UCSD-AML1 (cell line): ENCODE measurements at regions not wholly inside any gene's neighbourhood (a gene's known extent, or its start where the extent isn't known, plus 50 kb on each side); places are given as distances from the start of the nearest gene placed in this dataset.
"Not testable (repeated sequence)": the region's sequence is repeated elsewhere in the genome, so short reads cannot be mapped to it uniquely, and the experiment has no call there.

Experiments used
- DNase-seq: peaks from one replicate; lab custom pipeline; 2025; ENCODE audit not compliant: unreplicated experiment; lab: John Stamatoyannopoulos, UW

DNA sequence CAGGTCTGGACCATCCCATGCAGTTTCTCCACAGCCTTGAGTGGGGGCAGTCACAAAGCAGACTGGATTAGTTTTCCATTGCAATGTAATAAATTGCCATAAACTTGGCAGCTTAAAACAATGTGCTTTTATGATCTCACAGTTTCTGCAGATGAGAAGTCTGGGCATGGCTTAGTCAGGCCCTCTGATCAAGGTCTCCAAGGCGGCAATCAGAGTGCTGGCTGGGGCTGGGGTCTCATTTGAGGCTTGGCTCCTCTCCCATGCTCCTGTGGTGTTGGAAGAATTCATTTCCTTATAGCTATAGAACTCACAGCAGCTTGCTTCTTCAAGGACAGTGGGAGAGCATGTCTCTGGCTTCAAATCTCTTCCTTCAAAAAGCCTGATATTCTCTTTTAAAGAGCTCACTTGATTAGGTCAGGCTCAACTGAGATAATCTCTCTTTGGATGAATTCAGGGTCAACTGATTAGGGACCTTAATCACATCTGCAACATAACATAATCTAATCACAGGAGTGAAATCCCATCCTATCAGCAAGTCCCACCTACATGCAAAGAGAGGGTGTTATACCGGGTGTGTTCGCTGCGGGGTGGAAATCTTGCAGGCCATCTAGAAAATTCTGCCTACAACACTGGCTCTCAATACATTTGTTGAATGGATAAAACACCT lies 77.4 kb upstream of the SULF2 start:
- DNase-seq: no peak

GRCh38 chr20:47861116-47861515 lies 75.8 kb upstream of the SULF2 start:
- DNase-seq: no peak

DNA sequence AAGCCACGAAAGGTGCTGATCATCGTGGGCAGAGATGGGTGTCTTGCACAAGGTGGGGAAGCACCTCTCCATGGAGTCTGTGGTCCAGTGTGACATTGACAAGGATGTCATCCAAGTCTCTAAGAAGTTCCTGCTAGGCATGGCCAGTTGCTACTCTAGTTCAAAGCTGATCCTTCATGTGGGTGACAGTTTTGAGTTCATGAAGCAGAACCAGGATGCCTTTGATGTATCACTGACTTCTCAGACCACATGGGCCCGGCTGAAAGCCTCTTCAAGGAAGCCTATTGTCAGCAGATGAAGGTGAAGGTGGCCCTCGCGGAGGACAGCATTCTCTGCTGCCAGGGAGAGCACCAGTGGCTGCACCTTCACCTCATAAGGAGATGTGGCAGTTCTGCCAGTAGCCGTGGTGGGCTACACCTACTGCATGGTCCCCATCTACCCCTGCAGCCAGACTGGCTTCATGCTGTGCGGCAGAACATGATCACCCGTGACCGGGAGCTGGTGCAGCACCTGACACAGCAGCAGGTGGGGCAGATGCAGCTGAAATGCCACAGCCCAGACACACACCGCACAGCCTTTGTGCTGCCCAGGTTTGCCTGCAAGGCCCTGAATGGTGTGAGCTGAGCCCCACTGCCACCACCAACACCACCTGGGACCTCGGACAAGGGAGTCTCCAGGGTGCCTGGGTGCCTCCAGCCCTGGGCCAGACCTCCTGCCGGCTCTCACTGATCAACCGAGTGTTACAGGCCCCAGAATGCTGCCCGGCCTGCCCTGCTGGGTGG lies 75.0 kb upstream of the SULF2 start:
- no peak for DNase-seq

DNA sequence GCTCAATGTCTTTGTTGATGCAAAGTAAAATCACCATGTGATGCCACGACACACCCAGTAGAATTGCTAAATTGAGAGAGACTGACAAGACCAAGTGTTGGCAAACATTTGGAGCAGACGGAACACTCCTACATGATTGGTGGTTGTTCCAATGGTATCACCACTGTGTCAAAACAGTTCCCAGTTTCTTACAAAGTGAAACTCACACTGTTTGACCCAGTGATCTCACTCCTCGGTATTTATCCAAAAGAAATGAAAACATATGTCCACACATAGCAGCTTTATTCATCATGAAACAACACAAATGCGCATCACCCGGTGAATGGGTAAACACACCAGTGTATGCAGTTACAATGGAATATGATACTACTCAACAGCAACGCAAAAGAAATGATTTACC lies 74.0 kb upstream of the SULF2 start:
- DNase-seq: no peak

GRCh38 chr20:47857569-47858464 lies 72.5 kb upstream of the SULF2 start:
- DNase-seq: no peak

- DNase-seq: no peak
These were observed 71.9 kb upstream of the SULF2 start for GRCh38 chr20:47857187-47857568.

DNA sequence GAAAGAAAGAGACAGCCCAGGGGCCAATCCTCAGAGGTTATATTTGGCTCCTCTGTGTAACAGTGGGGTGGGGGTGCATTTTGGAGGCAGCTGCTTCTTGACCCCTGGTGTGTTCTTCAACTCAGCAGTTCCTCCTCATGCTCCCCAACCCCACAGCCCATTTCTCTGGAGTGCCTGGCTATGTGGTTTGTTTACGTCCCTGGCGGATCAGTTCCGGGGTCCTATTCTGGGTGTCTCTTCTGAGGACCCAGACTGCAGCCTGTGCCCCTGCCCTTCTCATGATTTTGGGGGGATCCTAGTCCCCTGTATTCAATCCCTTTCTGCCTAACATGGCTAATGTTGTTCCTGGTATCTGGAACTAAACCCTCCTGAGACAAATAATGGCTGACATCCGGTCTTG lies 70.5 kb upstream of the SULF2 start:
- no peak for DNase-seq

GRCh38 chr20:47854687-47855212 lies 69.5 kb upstream of the SULF2 start:
- peak; percentile 39 for DNase-seq

DNA sequence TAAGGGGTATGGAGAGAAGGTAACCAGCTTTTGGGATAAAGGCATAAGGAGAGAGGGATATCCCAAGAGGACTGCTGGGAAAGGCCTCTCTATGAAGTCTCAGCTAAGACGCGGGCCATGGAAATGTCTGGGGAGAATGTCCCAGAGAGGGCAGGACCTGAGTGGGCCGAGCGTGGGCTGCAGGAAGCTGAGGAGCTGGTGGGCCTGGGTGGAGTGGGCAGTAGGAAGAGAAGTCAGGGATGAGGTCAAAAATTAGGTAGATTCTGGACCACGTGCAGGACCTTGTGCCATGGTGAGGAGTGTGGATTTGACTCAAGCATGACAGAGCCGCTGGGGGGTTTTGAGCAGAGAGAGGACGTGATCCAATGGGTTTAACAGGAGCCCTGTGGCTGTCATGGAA lies 66.5 kb upstream of the SULF2 start:
- DNase-seq: no peak

DNA sequence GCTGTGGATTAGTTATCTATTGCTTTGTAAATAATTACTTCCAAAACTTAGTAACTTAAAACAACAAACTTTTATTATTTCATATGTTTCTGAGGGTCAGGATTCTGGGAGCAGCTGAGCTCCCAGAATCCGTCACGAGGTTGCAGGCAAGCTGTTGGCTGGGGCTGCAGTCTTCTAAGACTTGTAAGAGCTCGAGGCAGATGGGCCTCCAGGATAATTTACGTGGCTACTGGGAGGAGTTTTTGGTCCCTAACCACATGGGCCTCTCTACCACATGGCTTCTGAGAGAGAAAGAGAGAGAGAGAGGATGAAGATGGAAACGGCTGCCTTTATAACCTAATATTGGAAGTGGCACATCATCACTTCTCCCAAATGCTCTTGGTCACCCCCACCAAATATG lies 64.9 kb upstream of the SULF2 start:
- DNase-seq: no peak

DNA sequence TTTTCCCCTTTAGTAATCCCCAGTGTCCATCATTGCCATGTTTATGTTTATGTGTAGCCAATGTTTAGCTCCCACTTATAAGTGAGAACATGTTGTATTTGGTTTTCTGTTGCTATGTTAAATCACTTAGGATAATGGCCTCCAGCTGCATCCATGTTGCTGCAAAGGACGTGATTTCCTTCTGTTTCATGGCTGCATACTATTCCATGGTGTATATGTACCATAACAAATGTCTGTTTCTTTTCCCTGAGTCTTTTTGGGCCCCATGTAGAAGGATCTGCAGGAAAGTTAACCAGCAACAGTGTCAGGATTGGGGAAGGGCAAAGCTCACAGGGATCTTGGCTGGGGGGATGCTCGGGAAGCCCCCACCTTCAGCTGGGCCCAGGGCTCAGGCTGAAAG lies 64.3 kb upstream of the SULF2 start:
- no peak for DNase-seq

DNA sequence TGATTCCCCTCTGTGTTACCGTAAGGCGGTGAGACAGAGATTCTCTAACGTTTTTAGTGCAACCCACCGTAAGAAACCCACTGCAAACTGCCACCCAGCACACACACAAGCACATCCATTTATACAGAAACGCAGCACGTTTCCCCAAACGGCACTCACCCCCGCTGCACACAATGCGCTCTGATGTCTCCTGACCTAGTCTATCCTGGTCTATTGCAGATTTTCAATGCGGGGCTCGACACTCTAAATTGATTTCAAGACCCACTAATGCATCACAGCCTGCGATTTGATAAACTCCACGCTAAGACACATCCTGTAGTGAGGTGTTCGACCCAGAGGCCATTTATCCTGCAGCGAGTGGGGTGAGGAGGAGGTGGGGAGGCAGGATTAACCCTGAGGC lies 63.7 kb upstream of the SULF2 start:
- DNase-seq: no peak

GRCh38 chr20:47848534-47848933 lies 63.3 kb upstream of the SULF2 start:
- not testable (repeated sequence) for DNase-seq

DNA sequence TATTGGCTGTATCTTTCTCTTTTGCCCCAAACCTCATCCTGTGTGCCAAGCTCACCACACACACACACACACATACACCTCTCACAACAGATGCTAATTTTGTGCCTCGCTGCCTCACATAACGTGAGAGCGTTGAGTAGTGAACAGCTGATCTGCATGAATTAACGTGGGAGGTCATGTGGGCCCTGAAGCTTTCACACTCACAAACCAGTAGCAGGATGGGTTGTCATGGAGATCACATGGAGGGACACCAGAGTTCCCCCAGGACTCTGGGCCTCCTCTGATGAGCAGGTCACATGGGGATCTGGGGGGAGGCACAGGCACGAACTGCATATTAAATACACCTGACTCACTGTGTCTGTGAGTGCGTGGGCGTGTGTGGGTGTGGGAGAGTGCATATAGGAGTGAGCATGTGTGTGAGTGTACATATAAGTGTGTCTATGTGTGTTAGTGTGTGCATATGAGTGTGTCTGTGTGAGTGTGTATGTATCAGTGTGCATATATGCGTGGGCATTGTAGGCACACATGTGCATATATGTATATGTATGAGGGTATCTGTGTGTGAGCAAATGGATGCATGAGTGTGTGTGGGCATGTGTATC lies 62.7 kb upstream of the SULF2 start:
- no peak for DNase-seq

DNA sequence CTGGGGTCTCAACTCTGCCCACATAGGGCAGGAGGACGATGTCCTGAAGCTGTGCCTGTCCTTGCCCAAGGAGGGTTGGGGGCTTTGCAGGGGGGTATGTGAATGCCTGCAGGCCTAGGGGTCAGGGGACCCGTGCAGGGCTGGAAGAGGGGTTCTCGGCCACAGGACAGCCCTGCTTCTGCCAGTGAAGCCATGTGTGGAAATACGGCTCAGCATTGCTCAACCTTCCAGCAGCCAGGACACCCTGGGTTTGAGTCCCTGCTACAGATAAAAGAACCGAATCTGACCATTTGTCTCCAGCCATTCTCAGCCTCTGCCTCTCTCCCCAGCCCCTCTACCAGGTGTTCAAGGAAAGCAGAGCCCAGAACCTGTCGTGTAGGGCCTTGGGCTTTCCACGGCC lies 61.9 kb upstream of the SULF2 start:
- not testable (repeated sequence) for DNase-seq

GRCh38 chr20:47846651-47847050 lies 61.4 kb upstream of the SULF2 start:
- not testable (repeated sequence) for DNase-seq

GRCh38 chr20:47845382-47845977 lies 60.2 kb upstream of the SULF2 start:
- not testable (repeated sequence) for DNase-seq

- DNase-seq: not testable (repeated sequence)
These were observed 59.3 kb upstream of the SULF2 start for GRCh38 chr20:47844568-47844906.

DNA sequence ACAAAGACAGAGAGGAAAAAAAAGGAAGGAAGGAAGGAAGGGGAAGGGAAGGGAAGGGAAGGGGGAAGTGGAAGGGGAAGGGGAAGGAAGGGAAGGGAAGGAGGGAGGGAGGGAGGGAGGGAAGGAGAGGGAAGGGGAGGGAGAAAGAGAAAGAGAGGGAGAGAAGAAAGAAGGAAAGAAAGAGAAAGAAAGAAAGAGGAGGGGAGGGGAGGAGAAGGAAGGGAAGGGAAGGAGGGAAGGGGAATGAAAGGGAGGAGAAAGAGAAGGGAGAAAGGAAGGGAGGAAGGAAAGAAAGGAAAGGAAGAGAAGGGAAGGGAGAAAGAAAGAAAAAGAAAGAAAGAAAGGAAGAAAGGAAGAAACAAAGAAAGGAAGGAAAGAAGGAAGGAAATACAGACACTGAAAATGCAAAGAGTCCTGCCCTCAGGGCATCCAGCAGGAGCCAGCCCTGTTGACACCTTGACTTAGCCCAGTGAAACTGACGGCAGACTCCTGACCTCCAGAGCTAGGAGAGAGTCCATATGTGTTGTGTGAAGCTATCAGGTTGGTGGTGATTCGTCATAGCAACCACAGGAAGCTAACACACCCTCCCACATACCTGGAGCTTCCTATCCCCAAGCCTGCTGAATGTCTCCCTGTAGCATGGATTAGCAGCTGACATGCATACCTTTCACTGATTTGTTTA lies 58.7 kb upstream of the SULF2 start:
- no peak for DNase-seq

DNA sequence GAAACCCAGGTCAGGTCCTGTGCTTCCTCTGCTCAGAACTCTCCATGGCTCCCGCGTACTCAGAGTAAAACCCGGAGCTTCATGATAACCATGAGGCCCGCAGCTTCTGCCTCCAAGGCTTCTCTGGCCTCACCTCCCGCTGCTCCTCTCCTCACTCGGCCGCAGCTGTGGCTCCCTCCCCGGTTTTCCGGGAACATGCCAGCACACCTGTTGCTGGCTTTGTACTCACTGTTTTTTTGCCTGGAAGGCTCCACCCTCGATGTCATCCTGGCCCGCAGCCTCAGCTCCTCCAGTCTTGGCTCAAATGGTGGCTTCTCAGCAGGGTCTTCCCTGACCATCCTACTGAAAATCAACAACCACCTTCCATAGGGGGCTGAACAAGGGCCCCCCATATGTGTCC lies 57.7 kb upstream of the SULF2 start:
- DNase-seq: not testable (repeated sequence)
